K562 (cell line): ENCODE measurements at regions not wholly inside any gene's neighbourhood (a gene's known extent, or its start where the extent isn't known, plus 50 kb on each side); places are given as distances from the start of the nearest gene placed in this dataset.

Source experiments
- ELF1 ChIP-seq: fragments of 200-800 bp; sonication (Bioruptor generic); IDR thresholded peaks from 2 replicates; pipeline ENCODE4 v1.6.1; 2016; ENCODE audit warnings: missing genetic modification characterization, missing compliant biosample characterization
- ETV6 ChIP-seq, 3 experiments: fragments of 150-350 bp in 1 of 3; sonication (generic) in 1 of 3; formaldehyde crosslinking in 1 of 3; IDR thresholded peaks; 2 replicates each; pipeline versions ENCODE4 v1.6.1 to v1.8.0; 2014 to 2022; ENCODE audit warnings: borderline replicate concordance in 2 of 3, low read depth in 2 of 3, antibody characterized with exemption in 1 of 3, low read length in 1 of 3, mild to moderate bottlenecking in 1 of 3, missing genetic modification reagents in 1 of 3
- GATAD2B ChIP-seq: fragments of 450-650 bp; IDR thresholded peaks from 2 replicates; pipeline ENCODE4 v1.6.1; 2017; ENCODE audit warnings: mild to moderate bottlenecking, borderline replicate concordance
- HDGF ChIP-seq: fragments of 450-650 bp; IDR thresholded peaks from 2 replicates; pipeline ENCODE4 v1.6.1; 2016
- HNRNPL ChIP-seq: fragments of 200-400 bp; formaldehyde crosslinking; IDR thresholded peaks from 2 replicates; pipeline ENCODE4 v1.6.1; 2017; ENCODE audit warnings: low read depth, mild to moderate bottlenecking, low read length
- NR2C1 ChIP-seq, 2 experiments: fragments of 450-650 bp; IDR thresholded peaks; 2 replicates each; pipeline ENCODE4 v1.6.1; 2017; ENCODE audit warnings: mild to moderate bottlenecking in 2 of 2, antibody characterized with exemption in 1 of 2, inconsistent platforms in 1 of 2, missing compliant biosample characterization in 1 of 2, missing genetic modification characterization in 1 of 2
- NR2C2 ChIP-seq, 2 experiments: fragments of 200-800 bp in 1 of 2; sonication (Bioruptor generic) in 1 of 2; sonication (generic) in 1 of 2; formaldehyde crosslinking in 1 of 2; IDR thresholded peaks; 2 replicates each; pipeline versions ENCODE4 v1.6.1 to v1.8.0; 2016 to 2022; ENCODE audit warnings: mild to moderate bottlenecking in 1 of 2, missing compliant biosample characterization in 1 of 2, missing genetic modification characterization in 1 of 2, missing genetic modification reagents in 1 of 2
- SP1 ChIP-seq: sonication (generic); formaldehyde crosslinking; IDR thresholded peaks from 2 replicates; pipeline ENCODE4 v1.8.1; 2022; ENCODE audit warnings: mild to moderate bottlenecking, missing genetic modification reagents
- TF ChIP-seq, protein P1 (sequence below): fragments of 450-650 bp; IDR thresholded peaks from 2 replicates; pipeline ENCODE4 v1.6.1; 2014; ENCODE audit warnings: low read depth, mild to moderate bottlenecking, moderate library complexity, borderline replicate concordance

DNA sequence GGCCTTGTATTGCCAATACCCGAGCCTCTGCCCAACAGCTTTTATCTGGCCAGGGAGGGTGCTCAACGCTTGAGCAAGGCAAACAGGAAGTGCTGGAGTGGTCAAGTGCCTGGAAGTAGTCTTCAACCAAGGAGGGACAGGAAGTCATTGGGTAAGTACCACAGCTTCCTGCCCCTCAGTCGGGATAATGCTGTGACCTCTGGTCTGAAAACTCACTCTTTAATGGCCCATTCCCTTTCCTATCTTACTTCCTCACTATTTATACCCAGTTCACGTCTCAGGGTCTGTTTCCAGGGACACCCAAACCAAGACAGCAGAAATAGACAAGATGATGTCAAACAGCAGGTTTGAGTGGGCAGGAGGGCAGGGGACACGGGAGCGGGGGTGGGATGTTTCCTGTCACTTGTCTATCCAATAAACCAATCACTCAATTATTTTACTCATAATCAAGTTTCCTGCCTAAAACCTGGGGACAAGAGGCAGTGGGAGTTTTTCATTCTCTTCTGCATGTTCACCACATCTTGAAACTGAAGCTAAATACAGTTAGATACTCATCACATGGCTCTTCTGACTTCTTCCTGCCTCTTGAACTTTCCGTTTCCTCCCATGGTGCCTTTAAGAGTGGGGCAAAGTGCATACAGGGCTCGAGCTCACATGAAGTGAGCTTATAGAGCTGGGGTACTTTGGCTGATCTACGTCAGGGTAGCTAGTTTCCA lies 68.9 kb upstream of the CAB39 start (continued):
- no peak for TF ChIP-seq NR2C2 (CRISPR knock-in tag; IDR thresholded peaks at IDR 0.05)
- peak; percentile 67 for TF ChIP-seq NR2C2 (tag; IDR thresholded peaks at IDR 0.05)
- no peak for TF ChIP-seq HNRNPL
- TF ChIP-seq ELF1 (tag) = 0 out of 2 replicates have a peak, but pooled peaks have one; percentile 26
- TF ChIP-seq, protein P1, sequence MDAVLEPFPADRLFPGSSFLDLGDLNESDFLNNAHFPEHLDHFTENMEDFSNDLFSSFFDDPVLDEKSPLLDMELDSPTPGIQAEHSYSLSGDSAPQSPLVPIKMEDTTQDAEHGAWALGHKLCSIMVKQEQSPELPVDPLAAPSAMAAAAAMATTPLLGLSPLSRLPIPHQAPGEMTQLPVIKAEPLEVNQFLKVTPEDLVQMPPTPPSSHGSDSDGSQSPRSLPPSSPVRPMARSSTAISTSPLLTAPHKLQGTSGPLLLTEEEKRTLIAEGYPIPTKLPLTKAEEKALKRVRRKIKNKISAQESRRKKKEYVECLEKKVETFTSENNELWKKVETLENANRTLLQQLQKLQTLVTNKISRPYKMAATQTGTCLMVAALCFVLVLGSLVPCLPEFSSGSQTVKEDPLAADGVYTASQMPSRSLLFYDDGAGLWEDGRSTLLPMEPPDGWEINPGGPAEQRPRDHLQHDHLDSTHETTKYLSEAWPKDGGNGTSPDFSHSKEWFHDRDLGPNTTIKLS = no peak
- peak in 1 of 2 experiments; percentile 69; a peak in 2 of 4 replicates for TF ChIP-seq ETV6 (IDR thresholded peaks at IDR 0.05; ENCODE audit: borderline replicate concordance in 1 of 2, low read depth in 2 of 2, low read length in 1 of 2)
- TF ChIP-seq ETV6 (CRISPR knock-in tag; IDR thresholded peaks at IDR 0.05; ENCODE audit: borderline replicate concordance) = no peak
- no peak for TF ChIP-seq SP1 (CRISPR knock-in tag)
- TF ChIP-seq GATAD2B = no peak
- no peak for TF ChIP-seq HDGF
- TF ChIP-seq NR2C1 (IDR thresholded peaks at IDR 0.05) = 0 out of 2 replicates have a peak, but pooled peaks have one; percentile 41
- peak; percentile 66 for TF ChIP-seq NR2C1 (tag; IDR thresholded peaks at IDR 0.05)
- TF ChIP-seq, all 486 proteins: peak for 8
